GM21367 (cell line): ENCODE measurements at regions not wholly inside any gene's neighbourhood (a gene's known extent, or its start where the extent isn't known, plus 50 kb on each side); places are given as distances from the start of the nearest gene placed in this dataset.

Experiments used
- ATAC-seq: cut with Tn5 transposase; IDR thresholded peaks from one replicate; pipeline ENCODE4 v1.9.1; 2021; ENCODE audit not compliant: unreplicated experiment

- no peak for ATAC-seq
Measured at GRCh38 chr1:60235275-60235674, 161.7 kb upstream of the C1orf87 start.

- ATAC-seq, result no peak
Measured at GRCh38 chr1:60234776-60235175, 161.2 kb upstream of the C1orf87 start.

DNA sequence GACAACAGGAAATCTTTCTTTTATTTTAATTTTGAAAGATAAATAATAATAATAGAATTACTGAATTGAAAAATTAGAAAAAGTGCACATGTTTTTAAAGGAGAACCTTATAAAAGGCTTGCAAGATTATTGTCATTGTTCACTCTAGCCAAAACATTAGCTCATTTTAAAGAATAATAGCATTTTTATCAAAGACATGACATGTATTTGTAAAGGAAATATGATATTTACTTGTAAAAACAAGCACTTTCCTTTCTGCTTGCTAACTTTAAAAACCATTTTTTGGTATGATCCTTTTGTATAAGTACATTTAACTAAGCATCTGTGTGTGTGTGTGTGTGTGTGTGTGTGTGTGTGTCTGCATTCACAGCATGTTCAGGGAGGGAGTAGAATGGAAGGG, 156.3 kb upstream of the C1orf87 start:
- ATAC-seq, result no peak

GRCh38 chr1:60228041-60228491, 154.5 kb upstream of the C1orf87 start:
- no peak for ATAC-seq

DNA sequence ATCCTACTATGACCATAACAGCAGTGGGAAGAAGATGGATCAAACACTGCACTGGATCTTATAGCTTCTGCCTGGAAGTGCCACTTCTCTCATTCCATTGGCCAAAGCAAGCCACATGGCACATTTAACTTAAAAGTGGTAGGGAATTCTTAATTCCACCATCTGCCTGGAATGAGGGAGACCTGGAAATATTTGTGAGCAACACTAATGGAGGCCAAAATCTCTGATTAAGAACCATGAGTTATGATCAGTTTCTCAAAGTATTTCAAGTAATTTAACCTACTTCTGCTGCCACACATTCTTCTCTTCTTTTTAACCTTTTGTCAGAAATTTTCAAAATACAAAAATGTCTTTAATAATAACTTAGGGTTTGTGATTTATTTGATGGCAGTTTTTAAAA, 154.0 kb upstream of the C1orf87 start:
- no peak for ATAC-seq

DNA sequence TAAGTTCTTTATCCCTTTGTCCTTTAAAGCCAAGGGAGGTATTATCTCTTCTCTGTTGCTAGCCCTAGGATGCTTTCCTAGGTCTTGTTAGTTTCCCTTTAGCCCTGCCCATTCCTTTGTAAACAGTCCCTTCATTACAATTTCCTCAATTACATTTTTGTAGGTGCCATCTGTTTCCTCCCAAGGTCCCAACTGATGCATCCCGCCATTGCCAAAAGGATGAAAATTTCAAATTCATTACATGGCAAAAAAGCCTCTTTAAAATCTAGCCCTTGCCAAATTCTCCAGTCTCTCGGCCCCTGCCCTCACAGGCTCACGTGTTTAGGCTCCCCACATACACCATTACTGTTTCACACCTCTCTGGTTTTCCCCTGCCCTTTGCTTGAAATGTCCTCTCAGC, 151.9 kb upstream of the C1orf87 start:
- ATAC-seq, result no peak

GRCh38 chr1:60224523-60224922, 151.0 kb upstream of the C1orf87 start:
- ATAC-seq, result no peak

DNA sequence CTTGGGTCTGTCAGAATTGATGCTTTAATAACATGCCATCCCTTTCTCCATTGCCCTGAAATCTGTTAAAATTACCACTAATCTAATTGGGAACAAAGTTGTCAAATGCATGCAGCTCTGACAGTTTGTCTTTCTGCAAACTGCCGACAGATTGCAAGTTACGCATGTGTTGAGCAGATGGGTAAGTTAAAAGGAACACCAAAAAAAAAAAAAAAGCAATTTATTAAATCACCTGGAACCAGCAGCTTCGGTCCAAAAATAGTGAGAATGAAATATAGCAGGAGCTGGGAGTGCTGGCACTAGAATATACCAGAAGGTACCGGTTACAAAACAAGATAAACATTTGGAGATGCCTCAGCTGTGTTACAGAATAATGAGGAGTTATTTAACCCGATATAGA, 149.6 kb upstream of the C1orf87 start:
- no peak for ATAC-seq

DNA sequence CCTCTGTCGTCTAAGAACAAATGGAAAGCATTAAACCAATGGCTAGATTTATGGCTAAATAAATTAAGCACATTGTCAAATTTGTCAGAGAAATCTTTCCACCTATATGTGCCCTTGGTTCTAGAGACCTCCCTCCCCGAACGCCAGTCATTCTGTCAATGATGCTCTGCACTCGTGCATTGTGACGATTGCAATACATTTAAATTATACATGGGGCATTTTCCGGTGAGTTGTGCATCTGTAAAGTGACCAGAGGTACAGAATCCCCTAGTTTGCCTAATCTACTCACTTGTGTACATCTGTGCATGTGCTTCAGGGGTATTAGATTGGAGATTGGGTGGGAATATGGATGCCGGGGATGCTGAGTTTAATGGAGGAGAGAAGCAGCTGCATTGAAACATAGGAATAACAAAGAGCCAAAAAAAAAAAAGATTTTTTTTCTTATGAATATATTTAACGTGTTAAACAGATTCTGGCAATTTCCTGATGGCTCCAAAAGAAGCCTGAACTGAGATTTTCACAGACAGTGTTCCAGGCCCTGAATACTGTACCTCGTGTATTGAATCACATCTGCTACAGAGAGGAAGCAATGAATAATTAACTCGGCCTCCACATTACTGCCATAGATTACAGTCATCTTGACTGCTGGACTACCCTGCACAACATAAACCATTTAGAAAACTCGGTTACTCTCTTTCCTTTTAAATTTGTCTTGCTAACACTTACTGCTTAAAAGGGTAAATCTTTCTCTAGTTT, 149.0 kb upstream of the C1orf87 start:
- ATAC-seq, result no peak

- ATAC-seq, result no peak
Measured at GRCh38 chr1:60213253-60213652, 139.7 kb upstream of the C1orf87 start.

DNA sequence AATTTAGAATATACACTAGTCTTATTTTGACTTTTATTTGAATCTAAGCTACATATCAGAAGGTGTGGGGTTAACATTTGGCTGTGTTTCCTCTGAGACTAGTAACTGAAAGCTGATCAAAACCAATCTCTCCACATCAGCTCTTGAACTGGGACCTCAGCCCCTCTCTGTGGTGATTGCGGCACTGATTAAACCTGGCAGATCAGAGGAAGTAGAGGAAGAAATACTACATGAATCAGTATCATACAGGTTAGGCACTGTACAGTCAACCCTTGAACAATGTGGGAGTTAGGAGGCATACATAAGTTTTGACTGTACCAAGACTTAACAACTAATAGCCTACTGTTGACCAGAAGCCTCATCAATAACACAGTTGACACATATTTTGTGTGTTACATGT, 122.5 kb upstream of the C1orf87 start:
- ATAC-seq, result no peak

- ATAC-seq, result no peak
Measured at GRCh38 chr1:60185684-60186083, 112.1 kb upstream of the C1orf87 start.

- ATAC-seq, result no peak
Measured at GRCh38 chr1:60184521-60184920, 111.0 kb upstream of the C1orf87 start.

- no peak for ATAC-seq
Measured at GRCh38 chr1:60173729-60174505, 100.3 kb upstream of the C1orf87 start.

- no peak for ATAC-seq
Measured at GRCh38 chr1:60173006-60173405, 99.4 kb upstream of the C1orf87 start.

DNA sequence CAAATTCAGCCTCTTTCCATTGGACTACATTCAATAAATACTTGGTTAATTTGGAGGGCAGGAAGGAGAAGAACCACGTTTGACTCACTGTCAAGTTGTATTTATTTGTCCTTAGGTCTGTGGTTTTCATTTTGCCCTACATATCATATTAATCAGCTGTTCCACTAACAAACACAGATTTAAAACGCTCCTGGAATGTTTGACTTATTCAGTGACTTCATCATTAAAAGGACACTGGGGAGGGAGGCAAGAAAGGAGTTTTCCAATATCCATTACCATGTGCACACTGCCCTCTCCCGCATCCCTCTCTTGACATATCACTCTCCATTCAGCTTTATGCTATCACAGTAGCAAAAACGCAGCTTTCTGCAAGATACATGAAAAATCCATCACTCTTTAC, 98.2 kb upstream of the C1orf87 start:
- no peak for ATAC-seq

- ATAC-seq, result no peak
Measured at GRCh38 chr1:60170709-60171108, 97.1 kb upstream of the C1orf87 start.

GRCh38 chr1:60169206-60169605, 95.6 kb upstream of the C1orf87 start:
- ATAC-seq, result no peak

DNA sequence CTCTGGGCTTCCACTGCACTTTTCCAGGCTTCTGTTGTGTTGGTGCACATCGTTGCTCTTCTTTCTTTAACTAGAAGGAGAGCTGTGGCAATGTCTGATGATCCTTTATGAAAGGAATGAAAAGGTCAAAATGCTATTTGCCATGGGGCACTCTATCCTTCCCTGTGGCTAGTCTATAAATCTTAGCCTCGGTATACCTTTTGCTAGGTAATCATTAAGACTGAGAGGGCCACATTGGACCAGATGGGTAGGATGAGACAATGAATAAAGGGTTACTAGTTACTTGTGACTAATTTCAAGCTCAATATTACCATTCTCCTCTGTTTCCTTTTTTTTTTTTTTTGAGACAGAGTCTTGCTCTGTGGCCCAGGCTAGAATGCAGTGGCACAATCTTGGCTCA, 89.4 kb upstream of the C1orf87 start:
- ATAC-seq, result no peak

DNA sequence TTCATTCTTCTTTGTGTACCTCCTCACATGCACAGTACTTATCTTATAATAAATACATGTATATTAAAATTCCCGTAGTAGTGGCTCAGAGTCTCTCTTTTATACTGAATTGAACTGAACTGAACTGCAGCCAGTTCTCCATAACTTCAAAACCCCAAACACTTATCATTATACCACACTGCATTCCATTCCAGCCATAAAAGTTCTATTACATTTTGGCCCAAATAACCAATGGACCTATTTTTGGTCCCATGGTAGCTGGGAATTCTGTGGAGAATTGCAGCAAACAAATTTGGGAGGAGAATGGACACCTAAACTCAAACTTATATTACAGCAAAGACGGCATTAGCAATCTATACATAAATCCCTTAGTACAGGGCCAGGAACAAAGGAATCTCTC, 86.6 kb upstream of the C1orf87 start:
- ATAC-seq, result no peak

- no peak for ATAC-seq
Measured at GRCh38 chr1:60156371-60156770, 82.8 kb upstream of the C1orf87 start.

GRCh38 chr1:60153961-60154360, 80.4 kb upstream of the C1orf87 start:
- ATAC-seq, result no peak
